ENCODE measurements at regions not wholly inside any gene's neighbourhood (a gene's known extent, or its start where the extent isn't known, plus 50 kb on each side); places are given as distances from the start of the nearest gene placed in this dataset.

GRCh38 chr14:86672080-86672479 is 1142.1 kb downstream of the FLRT2 start:
- no peak for TF ChIP-seq CTCF (IDR thresholded peaks at IDR 0.05; ENCODE audit: insufficient read depth, low read depth, low read length)
- no peak for TF ChIP-seq EZH2 (IDR thresholded peaks at IDR 0.05; ENCODE audit: insufficient read depth, low read length)
